ENCODE measurements at regions not wholly inside any gene's neighbourhood (a gene's known extent, or its start where the extent isn't known, plus 50 kb on each side); places are given as distances from the start of the nearest gene placed in this dataset.

GRCh38 chr9:2418619-2419018 lies 203.0 kb upstream of the VLDLR start:
- no peak overlapping the region for H3K27ac ChIP-seq
- H3K36me3 ChIP-seq (replicated peaks): no peaks in the 10 kb centered on the region
- peak; percentile 39 for DNase-seq
- no peaks in the 10 kb centered on the region for H3K27me3 ChIP-seq (replicated peaks)
- in situ Hi-C loops (cut with HindIII; ENCODE audit: low pct_ligation_motif_present, low sequenced_read_pairs): no loop called here
- no peak for TF ChIP-seq CTCF (IDR thresholded peaks at IDR 0.05; ENCODE audit: low read depth, low read length, missing control alignments)
- no peak overlapping the region for H3K4me3 ChIP-seq (ENCODE audit: low read depth, low read length)

- no peak overlapping the region for H3K27ac ChIP-seq
- in situ Hi-C loops (cut with HindIII; ENCODE audit: low pct_ligation_motif_present, low sequenced_read_pairs): no loop called here
- DNase-seq: no peak
- TF ChIP-seq CTCF (IDR thresholded peaks at IDR 0.05; ENCODE audit: low read depth, low read length, missing control alignments): no peak
- no peaks in the 10 kb centered on the region for H3K27me3 ChIP-seq (replicated peaks)
- no peak overlapping the region for H3K4me3 ChIP-seq (ENCODE audit: low read depth, low read length)
- H3K36me3 ChIP-seq (replicated peaks): no peaks in the 10 kb centered on the region
Measured at GRCh38 chr9:2419347-2419746, 202.2 kb upstream of the VLDLR start.

GRCh38 chr9:2420543-2420942 lies 201.0 kb upstream of the VLDLR start:
- Histone ChIP-seq H3K27me3 (replicated peaks) (no peaks in the 10 kb centered on the region), H3K4me3 (ENCODE audit: low read depth, low read length) (no peak overlapping the region), H3K27ac (no peak overlapping the region), H3K36me3 (replicated peaks) (no peaks in the 10 kb centered on the region)
- in situ Hi-C loops (cut with HindIII; ENCODE audit: low pct_ligation_motif_present, low sequenced_read_pairs): no loop called here
- no peak for TF ChIP-seq CTCF (IDR thresholded peaks at IDR 0.05; ENCODE audit: low read depth, low read length, missing control alignments)
- DNase-seq: no peak

- Histone ChIP-seq H3K27me3 (replicated peaks) (no peaks in the 10 kb centered on the region), H3K36me3 (replicated peaks) (no peaks in the 10 kb centered on the region), H3K27ac (no peak overlapping the region), H3K4me3 (ENCODE audit: low read depth, low read length) (no peak overlapping the region)
- no peak for TF ChIP-seq CTCF (IDR thresholded peaks at IDR 0.05; ENCODE audit: low read depth, low read length, missing control alignments)
- in situ Hi-C loops (cut with HindIII; ENCODE audit: low pct_ligation_motif_present, low sequenced_read_pairs): no loop called here
- DNase-seq: peak; percentile 25
Measured at GRCh38 chr9:2424619-2425033, 197.0 kb upstream of the VLDLR start.

- in situ Hi-C loops (cut with HindIII; ENCODE audit: low pct_ligation_motif_present, low sequenced_read_pairs): no loop called here
Measured at GRCh38 chr9:2425676-2426075, 195.9 kb upstream of the VLDLR start.

More at GRCh38 chr9:2425676-2426075, 195.9 kb upstream of the VLDLR start:
- Histone ChIP-seq H3K4me3 (ENCODE audit: low read depth, low read length) (no peak overlapping the region), H3K27ac (no peak overlapping the region), H3K36me3 (replicated peaks) (no peaks in the 10 kb centered on the region), H3K27me3 (replicated peaks) (no peaks in the 10 kb centered on the region)
- no peak for DNase-seq
- TF ChIP-seq CTCF (IDR thresholded peaks at IDR 0.05; ENCODE audit: low read depth, low read length, missing control alignments): no peak

Measured in brain microvascular endothelial cell (primary cell).